ENCODE measurements at regions not wholly inside any gene's neighbourhood (a gene's known extent, or its start where the extent isn't known, plus 50 kb on each side); places are given as distances from the start of the nearest gene placed in this dataset.
A peak's percentile ranks its signal among the peaks of the same experiment; 100 is the strongest.

- peaks cover 3 to 13% (median 8%) of the 10 kb centered on the region in 4 donors for H3K4me1 ChIP-seq
- peaks cover 0 to 5% of the 10 kb centered on the region in 2 donors for H3K27me3 ChIP-seq
- TF ChIP-seq CTCF (IDR thresholded peaks at IDR 0.05): no peak
- no peak for TF ChIP-seq POLR2A (IDR thresholded peaks at IDR 0.05)
- H3K36me3 ChIP-seq: no peaks in the 10 kb centered on the region
- H3K27ac ChIP-seq: no peak overlapping the region
- DNase-seq: no peak
- no peak overlapping the region for H3K4me3 ChIP-seq
- H3K9me3 ChIP-seq: no peaks in the 10 kb centered on the region
These were observed 120.4 kb downstream of the MRPL14 start for GRCh38 chr6:44006872-44007303.

- H3K4me1 ChIP-seq: peaks cover 3 to 13% (median 8%) of the 10 kb centered on the region in 4 donors
- no peak for TF ChIP-seq CTCF (IDR thresholded peaks at IDR 0.05)
- no peak for TF ChIP-seq POLR2A (IDR thresholded peaks at IDR 0.05)
- DNase-seq: no peak
- H3K36me3 ChIP-seq: no peaks in the 10 kb centered on the region
- peaks cover 0 to 5% of the 10 kb centered on the region in 2 donors for H3K27me3 ChIP-seq
- no peaks in the 10 kb centered on the region for H3K9me3 ChIP-seq
- H3K4me3 ChIP-seq: no peak overlapping the region
- no peak overlapping the region for H3K27ac ChIP-seq
These were observed 121.0 kb downstream of the MRPL14 start for GRCh38 chr6:44006123-44006871.

- peaks cover 0 to 5% of the 10 kb centered on the region in 2 donors for H3K27me3 ChIP-seq
- no peaks in the 10 kb centered on the region for H3K9me3 ChIP-seq
- no peak for DNase-seq
- no peaks in the 10 kb centered on the region for H3K36me3 ChIP-seq
- TF ChIP-seq CTCF (IDR thresholded peaks at IDR 0.05): no peak
- H3K27ac ChIP-seq: no peak overlapping the region
- peaks cover 3 to 13% (median 8%) of the 10 kb centered on the region in 4 donors for H3K4me1 ChIP-seq
- H3K4me3 ChIP-seq: no peak overlapping the region
These were observed 121.7 kb downstream of the MRPL14 start for GRCh38 chr6:44005507-44005903.

- no peak overlapping the region for H3K27ac ChIP-seq
- H3K4me1 ChIP-seq: peaks cover 3 to 13% (median 8%) of the 10 kb centered on the region in 4 donors
- TF ChIP-seq CTCF (IDR thresholded peaks at IDR 0.05) (peak in 1 of 6 experiments; percentile 20), POLR2A (IDR thresholded peaks at IDR 0.05) (no peak)
- H3K4me3 ChIP-seq: no peak overlapping the region
- H3K27me3 ChIP-seq: peaks cover 0 to 5% of the 10 kb centered on the region in 2 donors
- no peaks in the 10 kb centered on the region for H3K36me3 ChIP-seq
- no peaks in the 10 kb centered on the region for H3K9me3 ChIP-seq
- DNase-seq: peak in 1 of 3 donors; percentile 33
These were observed 122.4 kb downstream of the MRPL14 start for GRCh38 chr6:44004625-44005506.

- Histone ChIP-seq H3K36me3 (no peaks in the 10 kb centered on the region), H3K27ac (no peak overlapping the region), H3K4me1 (peaks cover 3 to 13% (median 8%) of the 10 kb centered on the region in 4 donors), H3K4me3 (no peak overlapping the region), H3K27me3 (peaks cover 0 to 5% of the 10 kb centered on the region in 2 donors), H3K9me3 (no peaks in the 10 kb centered on the region)
- no peak for TF ChIP-seq POLR2A (IDR thresholded peaks at IDR 0.05)
- no peak for TF ChIP-seq CTCF (IDR thresholded peaks at IDR 0.05)
- no peak for DNase-seq
These were observed 123.1 kb downstream of the MRPL14 start for GRCh38 chr6:44004136-44004535.
